ENCODE measurements at regions not wholly inside any gene's neighbourhood (a gene's known extent, or its start where the extent isn't known, plus 50 kb on each side); places are given as distances from the start of the nearest gene placed in this dataset.

- TF ChIP-seq SNAPC4 (CRISPR knock-in tag; IDR thresholded peaks at IDR 0.05), result no peak
- no peak for TF ChIP-seq TOPORS (CRISPR knock-in tag; IDR thresholded peaks at IDR 0.05)
Observed at GRCh38 chr15:87155771-87156170, 1076.1 kb downstream of the AGBL1 start (continued).

GRCh38 chr15:87154761-87155160 is 1075.1 kb downstream of the AGBL1 start:
- ChIA-PET CTCF (ENCODE audit: low intra/inter-chr PET ratio, low total read pairs) (no interaction called here), POLR2A (no interaction called here)
- FAIRE-seq, result no peak
- no TSS peak for BruUV-seq (replicated peaks)
- no peak overlapping the region for H3K9ac ChIP-seq (ENCODE audit: insufficient read depth, low read depth, low read length)
- no peaks in the 10 kb centered on the region for H3K79me2 ChIP-seq (ENCODE audit: insufficient read depth, low read length)
- no peak for ATAC-seq
- H2AFZ ChIP-seq (ENCODE audit: low read length), result no peak overlapping the region
- no peak overlapping the region for H3K27ac ChIP-seq (ENCODE audit: extremely low read length, insufficient read depth, low read length)
- H3K4me3 ChIP-seq (replicated peaks in 1 of 3; ENCODE audit: insufficient read depth in 1 of 3, low read depth in 2 of 3, low read length in 3 of 3), result no peak overlapping the region
- H3K9me3 ChIP-seq (ENCODE audit: low read length), result peaks cover 90% of the 10 kb centered on the region
- in situ Hi-C loops (cut with HindIII; ENCODE audit: extremely low pct_ligation_motif_present, low pct_unique_long_range_greater_than_20kb) (no loop called here), intact Hi-C loops (cut with micrococcal nuclease; ENCODE audit: unreplicated experiment) (loop anchor here (10.0 kb wide), 1 partner anchor 560 kb away; no protein-coding TSS in a partner anchor)
- no peaks in the 10 kb centered on the region for H4K20me1 ChIP-seq (ENCODE audit: insufficient read depth, low read length)
- no peaks in the 10 kb centered on the region for H3K4me1 ChIP-seq (ENCODE audit: insufficient read depth, low read length)
- no peak for DNase-seq (ENCODE audit: low spot score)
- H3K27me3 ChIP-seq (ENCODE audit: control insufficient read depth in 1 of 2, insufficient read depth in 2 of 2, low read length in 2 of 2), result no peaks in the 10 kb centered on the region
- H3K4me2 ChIP-seq (ENCODE audit: low read depth, low read length), result no peak overlapping the region
- H3K36me3 ChIP-seq (replicated peaks in 1 of 2; ENCODE audit: control insufficient read depth in 1 of 2, insufficient read depth in 2 of 2, low read length in 2 of 2), result no peaks in the 10 kb centered on the region
- TF ChIP-seq SSRP1 (CRISPR knock-in tag; IDR thresholded peaks at IDR 0.05) (no peak), ZXDC (CRISPR knock-in tag; IDR thresholded peaks at IDR 0.05) (no peak), ZFY (CRISPR knock-in tag; IDR thresholded peaks at IDR 0.05) (no peak), NFYC (CRISPR knock-in tag; IDR thresholded peaks at IDR 0.05) (no peak), ZNF326 (CRISPR knock-in tag; IDR thresholded peaks at IDR 0.05; ENCODE audit: borderline replicate concordance) (no peak), PPARG (CRISPR knock-in tag; conservative IDR thresholded peaks at IDR 0.05) (no peak), BCL3 (CRISPR knock-in tag; IDR thresholded peaks at IDR 0.05) (no peak), NRL (CRISPR knock-in tag; IDR thresholded peaks at IDR 0.05; ENCODE audit: borderline replicate concordance) (no peak), HDAC2 (CRISPR knock-in tag; IDR thresholded peaks at IDR 0.05) (no peak), ZNF335 (CRISPR knock-in tag; IDR thresholded peaks at IDR 0.05) (no peak), NFKBIZ (CRISPR knock-in tag; IDR thresholded peaks at IDR 0.05) (no peak), MEIS2 (CRISPR knock-in tag; IDR thresholded peaks at IDR 0.05) (no peak), TEF (CRISPR knock-in tag; IDR thresholded peaks at IDR 0.05) (no peak), HMGA1 (CRISPR knock-in tag; conservative IDR thresholded peaks at IDR 0.05) (no peak), MXI1 (IDR thresholded peaks at IDR 0.05; ENCODE audit: borderline replicate concordance, low read depth, low read length) (no peak)

Measured in HepG2 (cell line).